A673 (cell line): ENCODE measurements at regions not wholly inside any gene's neighbourhood (a gene's known extent, or its start where the extent isn't known, plus 50 kb on each side); places are given as distances from the start of the nearest gene placed in this dataset.

Experiments
- CTCF ChIP-seq: fragments of 300-800, 200-600 bp; sonication (generic); conservative IDR thresholded peaks from 2 replicates; pipeline ENCODE4 v1.5.1; 2017; ENCODE audit warnings: low read depth, mild to moderate bottlenecking, antibody characterized with exemption, low read length, moderate library complexity, mixed read lengths
- EZH2 ChIP-seq: fragments of 200-600 bp; sonication (generic); IDR thresholded peaks from 2 replicates; pipeline ENCODE4 v1.6.1; 2017; ENCODE audit warnings: borderline replicate concordance, low read depth, mild to moderate bottlenecking, mixed read lengths, antibody characterized with exemption, low read length; ENCODE audit not compliant: poor library complexity, severe bottlenecking

DNA sequence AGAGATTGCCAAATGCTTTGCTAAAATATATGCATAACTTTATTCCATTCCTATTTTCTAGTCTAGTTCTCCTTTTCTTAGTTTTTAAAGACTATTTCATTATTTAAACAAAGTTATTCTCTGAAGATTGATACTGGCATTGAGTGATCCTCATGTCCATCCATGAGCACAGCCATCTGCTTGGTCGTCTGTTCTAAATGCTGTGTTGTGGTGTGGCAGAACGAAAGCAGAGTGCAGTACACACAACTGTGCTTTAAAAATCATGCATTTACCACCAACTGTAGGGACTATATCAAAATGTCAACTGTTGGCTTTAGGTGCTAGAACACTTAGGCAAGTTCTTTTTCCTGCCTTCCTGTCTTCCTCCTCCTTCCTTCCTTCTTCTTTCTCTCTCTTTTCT is 226.6 kb downstream of the ACKR3 start:
- TF ChIP-seq CTCF (no peak), EZH2 (no peak)
